ENCODE measurements at regions not wholly inside any gene's neighbourhood (a gene's known extent, or its start where the extent isn't known, plus 50 kb on each side); places are given as distances from the start of the nearest gene placed in this dataset.

DNA sequence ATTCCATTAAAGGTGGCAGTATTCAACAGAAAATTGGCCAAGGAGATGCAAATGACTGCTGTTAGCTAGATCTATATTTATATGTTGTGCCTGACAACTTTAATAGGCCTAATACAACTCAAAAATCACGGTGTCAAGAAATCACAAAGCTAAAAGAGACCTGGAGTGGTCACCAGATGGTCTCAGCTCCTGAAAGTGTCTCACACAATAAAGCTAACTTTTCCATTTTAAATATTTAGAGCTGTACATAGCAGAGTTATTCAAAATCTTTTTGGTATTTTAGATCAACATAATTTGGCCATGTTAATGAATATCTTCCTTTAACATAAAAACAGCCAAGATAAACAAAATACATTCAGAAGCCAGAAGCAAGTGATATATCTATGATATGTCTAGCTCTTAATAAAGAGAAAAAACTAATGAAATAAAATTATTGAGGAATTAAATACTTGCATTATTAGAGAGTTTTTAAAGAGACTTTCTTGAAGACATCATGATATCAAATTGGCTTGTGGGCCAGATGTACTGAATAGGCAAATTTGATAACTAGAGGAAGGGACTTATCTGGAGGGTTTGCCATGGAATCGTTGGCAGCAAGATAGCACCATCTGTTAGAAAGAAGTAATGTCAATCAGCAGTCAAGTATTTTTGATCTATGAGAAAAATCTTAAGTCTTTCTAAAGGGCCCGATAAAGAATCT lies 84.9 kb upstream of the SCAF8 start:
- H3K27ac Mint-ChIP-seq (ENCODE audit: unreplicated experiment): no peak overlapping the region
- no peaks in the 10 kb centered on the region for H3K27me3 Mint-ChIP-seq (ENCODE audit: unreplicated experiment)
- H3K4me3 Mint-ChIP-seq (ENCODE audit: low read depth, unreplicated experiment): no peak overlapping the region
- DNase-seq: no peak
- intact Hi-C loops (cut with micrococcal nuclease; ENCODE audit: unreplicated experiment): loop anchor here (10.0 kb wide), 1 partner anchor 144 kb away; no protein-coding TSS in a partner anchor
- CTCF ChIA-PET: interaction anchor here (0.6 kb wide), 1 partner anchor 13 kb away, joined by 4 read pairs; no protein-coding TSS in a partner anchor
- BruUV-seq (replicated peaks): no TSS peak
- no peaks in the 10 kb centered on the region for H3K36me3 Mint-ChIP-seq (ENCODE audit: insufficient read depth, unreplicated experiment)
- peaks cover 4% of the 10 kb centered on the region for H3K4me1 Mint-ChIP-seq (ENCODE audit: low read depth, unreplicated experiment)
- no peak for TF ChIP-seq CTCF (IDR thresholded peaks at IDR 0.05; ENCODE audit: unreplicated experiment)
- H3K9me3 Mint-ChIP-seq (ENCODE audit: low read depth, unreplicated experiment): no peaks in the 10 kb centered on the region

GRCh38 chr6:154648888-154649205 lies 84.4 kb upstream of the SCAF8 start:
- no peaks in the 10 kb centered on the region for H3K27me3 Mint-ChIP-seq (ENCODE audit: unreplicated experiment)
- intact Hi-C loops (cut with micrococcal nuclease; ENCODE audit: unreplicated experiment): loop anchor here (10.0 kb wide), 1 partner anchor 144 kb away; no protein-coding TSS in a partner anchor
- H3K4me3 Mint-ChIP-seq (ENCODE audit: low read depth, unreplicated experiment): no peak overlapping the region
- no peak overlapping the region for H3K27ac Mint-ChIP-seq (ENCODE audit: unreplicated experiment)
- H3K36me3 Mint-ChIP-seq (ENCODE audit: insufficient read depth, unreplicated experiment): no peaks in the 10 kb centered on the region
- CTCF ChIA-PET: interaction anchor here (1.7 kb wide), 1 partner anchor 27 kb away, joined by 4 read pairs; no protein-coding TSS in a partner anchor
- peaks cover 9% of the 10 kb centered on the region for H3K4me1 Mint-ChIP-seq (ENCODE audit: low read depth, unreplicated experiment)
- H3K9me3 Mint-ChIP-seq (ENCODE audit: low read depth, unreplicated experiment): no peaks in the 10 kb centered on the region
- no TSS peak for BruUV-seq (replicated peaks)
- TF ChIP-seq CTCF (IDR thresholded peaks at IDR 0.05; ENCODE audit: unreplicated experiment): no peak
- DNase-seq: no peak

DNA sequence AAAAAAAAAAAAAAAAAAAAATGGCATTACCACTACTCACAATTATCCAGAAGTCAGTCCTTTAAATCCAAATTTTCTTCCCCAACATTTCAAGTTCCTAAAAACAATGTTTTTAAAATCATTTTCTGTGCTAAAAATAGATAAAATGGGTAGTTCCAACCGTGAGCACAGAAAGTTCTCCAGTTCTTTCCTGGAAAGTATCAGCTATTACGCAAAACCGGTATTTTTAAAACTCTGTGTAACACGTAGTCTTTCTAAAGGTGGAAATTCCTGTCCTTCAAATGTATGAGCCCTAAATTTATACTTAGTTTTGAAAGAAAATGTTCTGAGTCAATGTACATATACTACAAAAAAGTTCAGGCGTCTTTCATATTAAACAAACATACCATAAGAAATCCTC lies 83.5 kb upstream of the SCAF8 start:
- Mint-ChIP-seq H3K9me3 (ENCODE audit: low read depth, unreplicated experiment) (no peaks in the 10 kb centered on the region), H3K27me3 (ENCODE audit: unreplicated experiment) (no peaks in the 10 kb centered on the region), H3K36me3 (ENCODE audit: insufficient read depth, unreplicated experiment) (no peaks in the 10 kb centered on the region), H3K4me1 (ENCODE audit: low read depth, unreplicated experiment) (peaks cover 12% of the 10 kb centered on the region), H3K27ac (ENCODE audit: unreplicated experiment) (no peak overlapping the region), H3K4me3 (ENCODE audit: low read depth, unreplicated experiment) (no peak overlapping the region)
- no TSS peak for BruUV-seq (replicated peaks)
- no peak for DNase-seq
- CTCF ChIA-PET: interaction anchor here (0.6 to 1.7 kb wide), 2 partner anchors 26 to 47 kb away, joined by 3 to 4 read pairs; no protein-coding TSS in a partner anchor
- intact Hi-C loops (cut with micrococcal nuclease; ENCODE audit: unreplicated experiment): loop anchor here (10.0 kb wide), 1 partner anchor 145 kb away; no protein-coding TSS in a partner anchor
- no peak for TF ChIP-seq CTCF (IDR thresholded peaks at IDR 0.05; ENCODE audit: unreplicated experiment)

- no peak overlapping the region for H3K27ac Mint-ChIP-seq (ENCODE audit: unreplicated experiment)
- H3K4me3 Mint-ChIP-seq (ENCODE audit: low read depth, unreplicated experiment): no peak overlapping the region
- DNase-seq: no peak
- TF ChIP-seq CTCF (IDR thresholded peaks at IDR 0.05; ENCODE audit: unreplicated experiment): no peak
- no peaks in the 10 kb centered on the region for H3K36me3 Mint-ChIP-seq (ENCODE audit: insufficient read depth, unreplicated experiment)
- intact Hi-C loops (cut with micrococcal nuclease; ENCODE audit: unreplicated experiment): no loop called here
- CTCF ChIA-PET: interaction anchor here (0.6 to 1.7 kb wide), 2 partner anchors 25 to 46 kb away, joined by 3 to 4 read pairs; no protein-coding TSS in a partner anchor
- BruUV-seq (replicated peaks): no TSS peak
- H3K9me3 Mint-ChIP-seq (ENCODE audit: low read depth, unreplicated experiment): no peaks in the 10 kb centered on the region
- H3K4me1 Mint-ChIP-seq (ENCODE audit: low read depth, unreplicated experiment): peaks cover 12% of the 10 kb centered on the region
- H3K27me3 Mint-ChIP-seq (ENCODE audit: unreplicated experiment): no peaks in the 10 kb centered on the region
These were observed 82.9 kb upstream of the SCAF8 start for GRCh38 chr6:154650351-154650750.

All from Calu3 (cell line).